K562 (cell line): ENCODE measurements at regions not wholly inside any gene's neighbourhood (a gene's known extent, or its start where the extent isn't known, plus 50 kb on each side); places are given as distances from the start of the nearest gene placed in this dataset.

Experiments
- ATAC-seq: fragments of 200-7000 bp; cut with Tn5 transposase; 3 replicates; pipeline ENCODE4 v1.9.1; 2020; ENCODE audit warnings: moderate library complexity
- BruUV-seq: library from RNA; stranded (reverse); fragments of 400-500 nt; replicated peaks from 2 replicates; lab custom pipeline; 2021; lab: Mats Ljungman, UMichigan
- CTCF ChIA-PET: fragments of 300-600 bp; formaldehyde crosslinking; extraction: SDS; loops from one replicate; lab custom pipeline; 2021; ENCODE audit warnings: low intra/inter-chr PET ratio; lab: Yijun Ruan, JAX
- POLR2A ChIA-PET: fragments of 300-600, 350-650 bp; sonication (Branson Sonifier 250); formaldehyde crosslinking; extraction: SDS; loops from one replicate; lab custom pipeline; 2021; ENCODE audit warnings: antibody characterized with exemption, inconsistent platforms; lab: Yijun Ruan, JAX
- DNase-seq, 4 experiments: peaks; one replicate each; pipeline versions ENCODE4 v3.0.0 to v3.0.0-alpha.2; 2011 to 2018; ENCODE audit warnings: low spot score in 3 of 4, mixed read lengths in 3 of 4; ENCODE audit errors: extremely low read depth in 1 of 4
- FAIRE-seq: peaks from 2 replicates; lab custom pipeline; 2011; peaks lifted over from hg19 to GRCh38; lab: Jason Lieb, UNC
- H2AFZ ChIP-seq: 2 replicates; pipeline ENCODE4 v1.6.0; 2011; ENCODE audit warnings: low read depth, low read length, control low read depth, inconsistent platforms
- H3K27ac ChIP-seq: fragments of 200-600 bp; 3 replicates; pipeline ENCODE4 v1.8.0; 2011; ENCODE audit warnings: low read depth, mild to moderate bottlenecking, control low read depth, inconsistent platforms, low read length, moderate library complexity, mixed read lengths; ENCODE audit errors: extremely low read depth
- H3K27me3 ChIP-seq, 2 experiments: fragments of 300-600 bp in 1 of 2; 2 replicates in 1 of 2; 3 replicates in 1 of 2; pipeline versions ENCODE4 v1.6.0 to v1.8.0; 2011; ENCODE audit warnings: inconsistent platforms in 2 of 2, low read length in 2 of 2, mild to moderate bottlenecking in 1 of 2, mixed read lengths in 1 of 2, moderate library complexity in 1 of 2; ENCODE audit not compliant: control insufficient read depth in 2 of 2, insufficient read depth in 2 of 2
- H3K36me3 ChIP-seq: fragments of 300-600 bp; 3 replicates; pipeline ENCODE4 v1.8.0; 2011; ENCODE audit warnings: mild to moderate bottlenecking, low read length, inconsistent platforms; ENCODE audit not compliant: control insufficient read depth, insufficient read depth
- H3K4me1 ChIP-seq, 2 experiments: fragments of 200-600 bp in 1 of 2; replicated peaks in 1 of 2; 2 replicates in 1 of 2; 3 replicates in 1 of 2; pipeline versions ENCODE4 v1.5.1 to v1.8.0; 2011; ENCODE audit warnings: inconsistent platforms in 2 of 2, low read length in 2 of 2, mild to moderate bottlenecking in 1 of 2, mixed read lengths in 1 of 2, moderate library complexity in 1 of 2; ENCODE audit not compliant: control insufficient read depth in 2 of 2, insufficient read depth in 2 of 2
- H3K4me2 ChIP-seq: 2 replicates; pipeline ENCODE4 v1.6.1; 2011; ENCODE audit warnings: low read length, control low read depth, inconsistent platforms, mixed read lengths; ENCODE audit not compliant: insufficient read depth
- H3K4me3 ChIP-seq: fragments of 200-600 bp; sonication (generic), shearing (Covaris generic); 2 replicates; pipeline ENCODE4 v1.5.1; 2016; ENCODE audit warnings: control low read depth, inconsistent platforms
- H3K79me2 ChIP-seq: fragments of 200-600 bp; 3 replicates; pipeline ENCODE4 v1.8.0; 2011; ENCODE audit warnings: low read length, inconsistent platforms; ENCODE audit not compliant: control insufficient read depth, insufficient read depth
- H3K9ac ChIP-seq, 2 experiments: 2 replicates each; pipeline versions ENCODE4 v1.6.0 to v1.6.1; 2011; ENCODE audit warnings: low read depth in 2 of 2, low read length in 2 of 2, control low read depth in 1 of 2, inconsistent platforms in 1 of 2, mild to moderate bottlenecking in 1 of 2, mixed read lengths in 1 of 2; ENCODE audit not compliant: insufficient read depth in 1 of 2
- H3K9me1 ChIP-seq: one replicate; pipeline ENCODE4 v1.6.0; 2011; ENCODE audit warnings: inconsistent platforms, mild to moderate bottlenecking, low read length, moderate library complexity; ENCODE audit not compliant: control insufficient read depth, insufficient read depth
- H3K9me3 ChIP-seq: replicated peaks from 2 replicates; pipeline ENCODE4 v1.5.1; 2011; ENCODE audit warnings: low read depth, low read length, inconsistent platforms; ENCODE audit not compliant: control insufficient read depth, insufficient read depth
- H4K20me1 ChIP-seq: replicated peaks from 2 replicates; pipeline ENCODE4 v1.6.1; 2011; ENCODE audit warnings: low read length, inconsistent platforms, mixed read lengths; ENCODE audit not compliant: control insufficient read depth, insufficient read depth
- DNMT1 ChIP-seq: fragments of 450-650 bp; IDR thresholded peaks from 2 replicates; pipeline ENCODE4 v1.6.1; 2016; ENCODE audit warnings: antibody characterized with exemption, mild to moderate bottlenecking
- HCFC1 ChIP-seq: IDR thresholded peaks from 2 replicates; pipeline ENCODE4 v1.6.1; 2012; ENCODE audit warnings: low read depth, low read length, improper control_type of control experiment
- HDAC3 ChIP-seq: fragments of 450-650 bp; IDR thresholded peaks from 2 replicates; pipeline ENCODE4 v1.6.1; 2018; ENCODE audit warnings: borderline replicate concordance, mild to moderate bottlenecking, moderate library complexity; ENCODE audit not compliant: partially characterized antibody
- KAT8 ChIP-seq: fragments of 450-650 bp; IDR thresholded peaks from 2 replicates; pipeline ENCODE4 v1.6.1; 2016; ENCODE audit warnings: low read depth, mild to moderate bottlenecking
- LCOR ChIP-seq: sonication (generic); formaldehyde crosslinking; IDR thresholded peaks from 2 replicates; pipeline ENCODE4 v1.8.0; 2022; ENCODE audit warnings: mild to moderate bottlenecking, missing genetic modification reagents
- MED1 ChIP-seq: sonication (generic); formaldehyde crosslinking; IDR thresholded peaks from 2 replicates; pipeline ENCODE4 v1.8.1; 2023; ENCODE audit warnings: missing genetic modification reagents, borderline replicate concordance
- MTA2 ChIP-seq: fragments of 450-650 bp; IDR thresholded peaks from 2 replicates; pipeline ENCODE4 v1.6.1; 2016; ENCODE audit warnings: low read depth
- MYNN ChIP-seq, 2 experiments: sonication (generic); formaldehyde crosslinking in 1 of 2; IDR thresholded peaks; 2 replicates each; pipeline versions ENCODE4 v1.5.0 to v1.6.1; 2016 to 2020; ENCODE audit warnings: antibody characterized with exemption in 1 of 2, missing genetic modification reagents in 1 of 2
- PML ChIP-seq: IDR thresholded peaks from 2 replicates; pipeline ENCODE4 v1.6.1; 2012; ENCODE audit warnings: low read length, inconsistent platforms
- PRPF4 ChIP-seq: fragments of 200-400 bp; formaldehyde crosslinking; IDR thresholded peaks from one replicate; pipeline ENCODE4 v1.6.1; 2017; ENCODE audit warnings: low read length, low read depth, mild to moderate bottlenecking; ENCODE audit not compliant: insufficient read depth, poor library complexity, severe bottlenecking
- RB1 ChIP-seq: fragments of 450-650 bp; IDR thresholded peaks from 2 replicates; pipeline ENCODE4 v1.6.1; 2017; ENCODE audit warnings: low read depth, mild to moderate bottlenecking
- TCF7L2 ChIP-seq: fragments of 150-350 bp; IDR thresholded peaks from 2 replicates; pipeline ENCODE4 v1.6.1; 2016; ENCODE audit warnings: low read depth, mild to moderate bottlenecking, low read length, moderate library complexity
- THAP7 ChIP-seq: fragments of 250-450 bp; sonication (Bioruptor Pico); IDR thresholded peaks from 2 replicates; pipeline ENCODE4 v1.5.0; 2021
- WGBS: fragments of 100-300 bp; shearing (Covaris generic); methylation state at CpG from one replicate; pipeline ENCODE4 v1.1.6; 2016; ENCODE audit warnings: low coverage, mixed read lengths; ENCODE audit not compliant: insufficient coverage; ENCODE audit errors: missing lambda C conversion rate; 5-methylcytosine and 5-hydroxymethylcytosine counted together
- in situ Hi-C: fragments of 300-500 bp; cut with MboI; formaldehyde crosslinking; loops from 4 replicates; pipeline ENCODE4 v1.15.0; 2018; ENCODE audit warnings: inconsistent platforms, mixed read lengths
- intact Hi-C: fragments of 100-400 bp; cut with micrococcal nuclease; formaldehyde crosslinking; loops from 2 replicates; pipeline ENCODE4 v1.14.2; 2022

DNA sequence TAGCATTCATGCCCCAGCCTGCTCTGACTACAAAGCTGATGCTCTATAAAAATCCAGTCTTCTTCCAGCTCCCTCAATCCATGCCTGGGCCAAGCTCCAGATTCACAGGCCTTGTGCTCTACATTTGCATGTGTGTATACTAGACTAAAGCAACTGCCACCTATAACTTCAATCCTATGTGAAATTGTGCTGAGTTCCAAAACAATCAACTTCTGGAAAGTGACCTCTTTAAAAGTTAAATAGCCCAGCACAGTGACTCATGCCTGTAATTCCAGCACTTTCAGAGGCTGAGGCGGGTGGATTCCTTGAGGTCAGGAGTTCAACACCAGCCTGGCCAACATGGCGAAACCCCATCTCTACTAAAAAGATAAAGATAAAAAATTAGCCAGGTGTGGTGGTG is 114.3 kb upstream of the ZC3H12C start:
- H3K4me3 ChIP-seq: no peak overlapping the region
- TF ChIP-seq HCFC1: no peak
- TF ChIP-seq KAT8: no peak
- no peak for TF ChIP-seq THAP7
- no peak for TF ChIP-seq MTA2
- no peak for TF ChIP-seq HDAC3
- no peak for TF ChIP-seq RB1
- TF ChIP-seq TCF7L2: no peak
- no peak for TF ChIP-seq DNMT1
- TF ChIP-seq PML: no peak
- TF ChIP-seq MYNN (IDR thresholded peaks at IDR 0.05): no peak
- no peak for TF ChIP-seq MYNN (CRISPR knock-in tag; IDR thresholded peaks at IDR 0.05)
- no peak for TF ChIP-seq LCOR (CRISPR knock-in tag)
- no peak for TF ChIP-seq MED1 (CRISPR knock-in tag)
- no peak for TF ChIP-seq PRPF4
- TF ChIP-seq, all 486 proteins: peak for 0
- Histone ChIP-seq H3K27ac (no peak overlapping the region), H2AFZ (no peak overlapping the region), H3K79me2 (no peaks in the 10 kb centered on the region), H3K27me3 (no peaks in the 10 kb centered on the region), H4K20me1 (no peaks in the 10 kb centered on the region), H3K4me1 (no peaks in the 10 kb centered on the region), H3K36me3 (no peaks in the 10 kb centered on the region), H3K4me2 (no peak overlapping the region), H3K9ac (no peak overlapping the region), H3K9me1 (no peaks in the 10 kb centered on the region), H3K9me3 (no peaks in the 10 kb centered on the region)
- intact Hi-C loops (no loop called here), in situ Hi-C loops (no loop called here)
- DNase-seq (no peak), ATAC-seq (no peak), FAIRE-seq (no peak)
- POLR2A ChIA-PET: no interaction called here
- BruUV-seq: no TSS peak
- 28% methylated on average over 2 of the region's 2 CpGs for WGBS
- CTCF ChIA-PET: no interaction called here
